ENCODE measurements at regions not wholly inside any gene's neighbourhood (a gene's known extent, or its start where the extent isn't known, plus 50 kb on each side); places are given as distances from the start of the nearest gene placed in this dataset.

GRCh38 chr3:28649266-28649665 lies 300.6 kb upstream of the AZI2 start:
- no peak for DNase-seq

GRCh38 chr3:28651159-28651558 lies 302.5 kb upstream of the AZI2 start:
- DNase-seq: no peak

DNA sequence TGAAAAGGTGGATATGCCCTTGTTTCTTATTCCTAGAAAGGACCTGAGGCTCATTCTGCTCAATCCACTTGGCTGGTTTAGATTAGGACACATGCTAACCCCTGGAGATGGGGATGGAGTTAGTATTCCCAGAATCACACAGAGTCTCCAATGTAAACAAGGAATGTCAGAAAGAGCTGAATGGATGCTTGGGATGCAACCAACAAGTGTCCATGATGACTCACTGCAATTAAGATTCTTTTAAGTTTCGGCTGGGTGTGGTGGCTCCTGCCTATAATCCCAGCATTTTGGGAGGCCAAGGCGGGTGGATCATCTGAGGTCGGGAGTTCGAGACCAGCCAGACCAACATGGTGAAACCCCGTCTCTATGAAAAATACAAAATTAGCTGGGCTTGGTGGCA lies 315.5 kb upstream of the AZI2 start:
- no peak for DNase-seq

DNA sequence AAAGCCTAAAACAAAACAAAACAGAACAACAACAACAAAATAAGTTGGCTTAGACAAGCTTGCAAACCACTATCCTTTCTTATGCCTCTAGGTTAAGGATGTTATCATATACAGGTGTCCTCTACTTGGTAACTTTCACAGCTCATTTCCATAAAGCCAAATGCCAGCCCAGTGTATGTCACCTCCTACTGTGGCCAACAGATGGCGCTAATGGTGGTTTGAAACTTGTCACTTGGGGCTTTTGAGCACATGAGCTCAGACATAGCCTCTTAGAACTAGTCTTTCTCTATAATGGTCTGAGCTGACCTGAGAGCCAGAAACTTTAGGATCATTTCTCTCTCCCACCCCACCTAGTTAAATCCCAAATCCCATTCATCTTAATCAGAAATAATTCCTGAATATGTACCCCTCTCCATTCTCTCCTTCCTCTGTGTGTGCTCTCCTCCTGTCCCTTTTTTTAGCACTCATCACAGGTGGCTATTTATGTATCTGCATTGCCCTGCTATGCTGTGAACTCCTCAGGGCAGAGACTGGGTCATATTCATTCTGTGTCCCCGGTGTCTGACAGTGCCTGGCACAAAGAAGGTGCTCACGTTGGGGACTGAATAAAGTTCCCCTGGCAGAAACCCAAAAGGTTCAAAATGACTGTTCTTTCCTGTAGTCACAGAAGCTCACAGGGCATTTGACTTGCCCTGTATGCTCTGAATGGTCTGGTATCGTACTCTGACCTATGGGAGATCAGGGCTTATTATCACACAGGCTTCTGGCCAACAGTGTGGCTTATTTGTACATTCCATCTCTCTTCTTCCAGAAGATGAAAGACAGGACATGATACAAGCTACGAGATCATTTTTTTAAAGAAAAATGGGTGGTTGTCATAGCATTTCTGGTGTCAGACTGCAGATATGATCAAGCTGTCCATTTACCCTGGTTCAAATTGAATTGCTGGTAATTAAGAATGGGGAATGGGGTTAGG lies 319.3 kb upstream of the AZI2 start:
- peak; percentile 34 for DNase-seq

DNA sequence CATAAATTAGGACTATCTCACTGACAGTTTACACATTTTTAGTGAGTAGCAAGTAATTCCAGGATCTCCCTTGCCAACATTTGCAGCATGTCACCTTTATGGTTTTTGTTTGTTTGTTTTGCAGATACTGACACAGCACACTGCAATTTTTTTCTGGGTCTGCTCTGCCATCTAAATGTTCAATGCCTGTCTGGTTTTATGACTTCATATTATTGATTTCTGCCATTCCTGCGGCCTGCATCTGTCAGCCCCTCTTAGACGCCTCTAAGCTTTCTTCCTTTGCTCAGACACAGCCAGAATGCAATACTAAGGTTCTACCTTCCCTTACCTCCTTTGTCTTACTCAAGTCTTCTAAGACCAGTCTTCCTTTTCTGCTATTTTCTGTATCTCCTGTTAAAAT lies 321.2 kb upstream of the AZI2 start:
- no peak for DNase-seq

DNA sequence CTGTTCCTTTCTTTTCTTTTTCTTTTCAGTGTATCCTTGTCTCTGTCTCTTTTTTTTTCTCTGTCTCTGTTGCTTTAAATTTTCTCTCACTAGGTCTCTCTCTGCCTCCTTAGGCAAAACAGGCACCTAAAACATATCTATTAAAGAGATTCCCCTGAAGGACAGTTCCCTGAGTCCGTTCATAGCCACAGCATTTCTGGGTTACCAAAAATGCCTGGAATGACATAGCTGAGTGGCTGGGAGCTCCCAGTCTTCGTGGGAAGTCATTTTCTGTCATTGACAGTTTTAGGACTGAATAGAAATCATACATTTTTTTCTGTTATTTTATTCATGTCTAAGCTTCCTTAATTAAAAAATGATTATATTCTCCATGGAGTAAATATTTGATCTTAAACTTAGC lies 323.8 kb upstream of the AZI2 start:
- DNase-seq: no peak

GRCh38 chr3:28673446-28673845 lies 324.8 kb upstream of the AZI2 start:
- DNase-seq: no peak

- no peak for DNase-seq
Measured at GRCh38 chr3:28674212-28674611, 325.6 kb upstream of the AZI2 start.

DNA sequence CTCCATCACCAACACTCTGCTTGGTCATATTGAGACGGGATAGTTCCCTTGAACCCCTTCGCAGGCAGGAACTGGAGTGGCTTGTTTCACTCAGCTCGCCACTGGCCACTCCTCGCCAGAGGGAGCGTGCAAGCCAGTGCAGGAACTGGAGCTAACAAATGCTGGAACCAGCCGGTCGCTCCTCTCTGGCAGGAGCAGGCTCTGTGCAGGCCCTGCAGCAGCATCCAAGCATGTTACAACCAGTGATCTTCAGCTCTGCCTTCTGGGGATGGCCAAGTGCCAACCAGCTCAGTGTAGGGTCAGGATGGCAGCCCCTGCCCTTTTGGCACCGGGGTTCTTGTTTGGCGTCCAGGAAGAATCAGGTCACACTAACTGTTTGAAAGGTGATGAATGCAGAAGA lies 329.0 kb upstream of the AZI2 start:
- DNase-seq: no peak

DNA sequence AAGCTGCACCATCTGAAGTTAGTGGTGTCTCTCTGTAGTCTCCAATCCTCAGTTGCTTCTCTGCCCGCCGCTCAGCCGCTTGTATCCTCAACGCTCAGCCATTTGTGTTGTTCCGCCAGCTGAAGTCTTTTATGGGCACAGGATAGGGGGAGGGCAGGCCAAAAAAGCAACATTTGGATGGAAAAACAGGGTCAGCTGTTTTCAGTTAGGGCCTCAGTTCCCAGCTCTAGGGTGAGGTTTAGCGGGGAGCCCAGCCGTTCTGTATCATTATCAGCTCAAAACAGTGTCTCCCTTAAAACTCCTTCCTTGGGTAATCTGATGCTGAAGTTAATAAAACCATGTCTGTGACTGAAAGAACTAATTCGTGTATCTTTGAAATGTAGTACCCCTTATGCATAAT lies 329.5 kb upstream of the AZI2 start:
- no peak for DNase-seq

- DNase-seq: no peak
Measured at GRCh38 chr3:28680050-28680449, 331.4 kb upstream of the AZI2 start.

GRCh38 chr3:28682121-28682520 lies 333.5 kb upstream of the AZI2 start:
- no peak for DNase-seq

GRCh38 chr3:28690176-28690575 lies 341.6 kb upstream of the AZI2 start:
- no peak for DNase-seq

DNA sequence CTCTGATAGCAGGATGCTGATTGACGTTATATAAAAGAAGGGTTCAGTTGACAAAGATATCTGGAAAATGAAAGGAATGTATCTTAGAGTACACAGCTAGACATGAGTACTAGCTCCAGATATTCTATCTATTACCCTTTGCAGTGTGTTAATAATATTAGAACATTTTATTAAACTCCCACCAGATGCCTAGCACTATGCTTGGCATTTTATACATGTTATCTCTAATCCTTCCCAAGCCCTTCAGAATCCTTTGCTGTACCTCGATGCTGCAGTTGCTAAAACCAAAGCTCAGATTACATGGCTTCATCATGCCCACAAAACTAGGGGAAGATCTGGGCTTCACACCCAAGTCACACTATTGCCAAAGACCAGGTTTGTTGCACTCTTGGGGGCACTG lies 350.1 kb upstream of the AZI2 start:
- DNase-seq: no peak

- DNase-seq: no peak
Measured at GRCh38 chr3:28699283-28699682, 350.7 kb upstream of the AZI2 start.

DNA sequence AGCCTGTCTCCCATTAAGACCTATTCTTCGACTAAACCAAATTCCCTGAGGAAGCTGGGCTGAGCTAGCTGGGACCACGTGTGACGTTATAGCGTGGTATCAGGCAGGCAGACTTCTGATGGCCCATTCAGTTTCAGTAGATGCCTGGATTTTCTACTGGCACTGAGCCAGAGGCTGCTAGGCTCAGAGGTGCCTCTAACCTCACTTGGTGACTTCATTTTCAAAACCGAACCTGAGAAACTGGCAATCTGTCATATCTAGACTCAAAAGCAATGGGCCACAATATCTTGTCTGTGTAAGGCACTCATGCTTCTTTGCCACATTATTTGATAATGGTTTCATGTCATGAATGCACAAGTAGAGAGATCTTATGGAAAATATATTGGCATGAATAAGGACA lies 352.1 kb upstream of the AZI2 start:
- no peak for DNase-seq

- DNase-seq: no peak
Measured at GRCh38 chr3:28703843-28704242, 355.2 kb upstream of the AZI2 start.

GRCh38 chr3:28711293-28711692 lies 362.7 kb upstream of the AZI2 start:
- no peak for DNase-seq

GRCh38 chr3:28716939-28717338 lies 368.3 kb upstream of the AZI2 start:
- DNase-seq: no peak

DNA sequence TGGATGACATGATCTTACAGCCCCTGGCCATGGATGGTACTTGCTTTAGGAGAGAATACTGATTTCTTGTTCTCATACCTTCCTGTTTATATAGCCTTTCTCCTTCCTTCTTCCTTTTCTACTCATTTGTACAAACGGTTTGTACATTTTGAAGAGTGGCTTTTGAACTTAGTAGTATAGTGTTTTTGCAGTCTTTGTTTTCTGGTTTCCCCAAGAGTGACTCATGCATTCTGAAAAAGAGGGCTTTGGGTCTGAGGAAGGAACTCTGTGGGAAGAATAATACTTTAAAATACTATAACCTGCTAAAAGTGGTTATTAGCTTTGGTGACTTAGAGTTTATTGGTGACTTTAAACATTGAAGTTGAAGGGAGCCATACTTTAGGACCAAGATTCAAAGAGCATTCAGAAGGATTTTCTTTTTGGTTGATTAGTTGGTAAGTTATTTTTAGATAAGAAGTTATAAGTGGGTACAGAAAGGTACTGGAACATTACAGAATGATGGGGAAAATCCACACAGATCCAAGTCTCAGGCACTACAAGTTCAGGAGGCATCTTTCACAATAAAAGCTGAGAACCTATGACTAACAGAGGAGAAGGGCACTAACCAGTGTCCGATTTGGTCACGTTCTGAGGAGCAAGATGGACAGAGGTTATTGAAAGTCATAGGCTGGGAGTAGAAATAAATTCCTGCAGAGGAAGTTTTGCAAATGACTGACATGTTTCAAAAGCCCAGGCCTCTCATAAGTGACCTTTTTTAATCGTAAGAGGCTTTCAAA lies 369.6 kb upstream of the AZI2 start:
- no peak for DNase-seq

GRCh38 chr3:28726840-28727239 lies 378.2 kb upstream of the AZI2 start:
- no peak for DNase-seq

GRCh38 chr3:28727307-28727706 lies 378.7 kb upstream of the AZI2 start:
- no peak for DNase-seq

DNA sequence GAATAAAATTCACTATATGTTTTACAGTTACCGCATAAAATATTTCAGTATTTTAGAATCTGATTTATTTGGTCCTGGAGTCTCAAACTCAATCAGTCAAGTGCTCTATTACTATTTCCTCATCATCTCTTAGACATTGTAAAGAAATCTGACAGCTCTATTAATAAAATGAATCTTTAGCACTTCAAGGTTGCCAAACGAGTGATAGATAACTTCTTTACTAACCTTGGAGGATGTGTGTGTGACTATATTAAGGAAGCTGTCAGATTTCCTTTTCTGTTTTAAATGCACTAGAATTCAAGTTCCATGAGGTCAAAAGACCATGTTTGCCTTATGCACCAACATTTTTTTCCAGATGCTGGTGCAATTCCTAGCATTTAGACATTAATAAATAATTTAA lies 389.8 kb upstream of the AZI2 start:
- no peak for DNase-seq

GRCh38 chr3:28739647-28740046 lies 391.0 kb upstream of the AZI2 start:
- no peak for DNase-seq
